ENCODE measurements at regions not wholly inside any gene's neighbourhood (a gene's known extent, or its start where the extent isn't known, plus 50 kb on each side); places are given as distances from the start of the nearest gene placed in this dataset.

GRCh38 chr4:138393886-138394610 lies 151.9 kb upstream of the SLC7A11 start:
- no peak for TF ChIP-seq EZH2 (IDR thresholded peaks at IDR 0.05; ENCODE audit: low read length, unreplicated experiment)
- TF ChIP-seq CTCF (conservative IDR thresholded peaks at IDR 0.05; ENCODE audit: low read depth, low read length): no peak

Data from PC-3 (cell line).